G401 (cell line): ENCODE measurements at regions not wholly inside any gene's neighbourhood (a gene's known extent, or its start where the extent isn't known, plus 50 kb on each side); places are given as distances from the start of the nearest gene placed in this dataset.
"Not testable (repeated sequence)": the region's sequence is repeated elsewhere in the genome, so short reads cannot be mapped to it uniquely, and the experiment has no call there.

ENCODE experiments used
- DNase-seq: peaks from one replicate; pipeline ENCODE4 v3.0.0-alpha.2; 2015; ENCODE audit warnings: low spot score
- in situ Hi-C: cut with HindIII; loops from 2 replicates; pipeline ENCODE4 v1.10.0; 2016; ENCODE audit warnings: low sequenced_read_pairs, mixed read lengths

DNA sequence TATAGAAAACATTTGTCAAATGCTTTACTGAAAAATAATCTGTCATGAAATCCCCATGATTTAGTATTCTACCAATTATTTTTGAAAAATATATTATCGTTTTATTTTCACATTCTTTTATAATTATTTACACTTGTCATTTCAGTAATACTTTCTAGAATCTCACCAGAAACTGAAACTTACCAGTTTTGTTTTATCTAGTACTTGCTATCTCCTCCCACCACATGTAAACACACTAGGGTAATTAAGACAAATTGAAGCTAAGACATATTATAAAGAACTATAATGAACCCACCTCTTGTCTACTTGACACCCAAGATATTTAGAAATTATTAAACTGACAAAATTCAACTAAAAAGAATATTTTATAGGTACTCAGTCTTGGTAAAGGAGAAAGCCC lies 51.5 kb upstream of the GRM3 start:
- in situ Hi-C loops, result no loop called here
- no peak for DNase-seq

DNA sequence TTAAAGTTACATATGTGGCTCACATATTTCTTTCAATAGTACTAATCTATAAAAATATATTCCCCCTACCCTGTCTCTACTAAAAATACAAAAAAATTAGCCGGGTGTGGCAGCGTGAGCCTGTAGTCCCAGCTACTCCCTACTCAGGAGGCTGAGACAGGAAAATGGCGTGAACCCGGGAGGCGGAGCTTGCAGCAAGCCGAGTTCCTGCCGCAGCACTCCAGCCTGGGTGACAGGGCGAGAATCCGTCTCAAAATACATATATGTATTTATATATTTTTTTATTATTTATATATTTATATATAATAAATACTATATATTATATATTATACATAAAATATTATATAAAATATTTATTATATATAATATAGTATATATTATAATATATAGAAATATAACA lies 69.7 kb upstream of the GRM3 start:
- in situ Hi-C loops, result no loop called here
- no peak for DNase-seq

DNA sequence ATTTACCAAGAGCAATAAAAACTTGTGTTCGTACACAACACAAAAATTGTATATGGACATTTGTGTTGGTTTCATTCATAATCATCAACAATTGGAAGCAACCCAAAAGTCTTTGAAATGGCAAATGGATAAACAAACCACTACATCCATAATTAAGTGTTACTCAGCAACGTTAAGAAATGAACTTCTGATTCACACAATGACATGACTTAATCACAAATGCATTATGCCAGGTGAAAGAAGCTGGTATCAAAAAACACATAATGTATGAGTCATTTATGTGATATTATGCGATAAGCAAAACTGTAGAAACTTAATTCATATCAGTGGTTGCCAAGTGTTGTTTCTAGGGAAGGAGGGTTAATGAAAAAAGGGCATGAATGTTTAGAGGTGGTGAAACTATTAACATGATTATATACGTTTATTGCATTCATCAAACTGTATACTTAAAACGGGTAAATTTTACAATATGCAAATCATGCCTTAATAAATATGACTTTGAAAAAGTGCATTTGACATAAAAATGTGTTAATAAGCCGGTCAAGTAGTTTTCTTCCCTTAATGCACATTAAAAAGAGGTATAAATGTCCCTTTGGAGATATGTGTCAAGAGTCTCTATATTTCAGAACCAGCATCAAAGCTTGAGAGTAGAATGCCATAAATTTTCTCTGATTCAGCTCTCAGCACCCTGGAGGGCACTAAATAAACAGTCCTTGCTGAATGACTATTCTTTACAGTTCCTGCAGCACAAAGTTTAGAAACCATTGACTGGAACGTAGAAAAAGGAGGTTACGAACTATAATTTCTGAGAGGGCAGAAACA lies 84.8 kb upstream of the GRM3 start:
- in situ Hi-C loops, result no loop called here
- no peak for DNase-seq

DNA sequence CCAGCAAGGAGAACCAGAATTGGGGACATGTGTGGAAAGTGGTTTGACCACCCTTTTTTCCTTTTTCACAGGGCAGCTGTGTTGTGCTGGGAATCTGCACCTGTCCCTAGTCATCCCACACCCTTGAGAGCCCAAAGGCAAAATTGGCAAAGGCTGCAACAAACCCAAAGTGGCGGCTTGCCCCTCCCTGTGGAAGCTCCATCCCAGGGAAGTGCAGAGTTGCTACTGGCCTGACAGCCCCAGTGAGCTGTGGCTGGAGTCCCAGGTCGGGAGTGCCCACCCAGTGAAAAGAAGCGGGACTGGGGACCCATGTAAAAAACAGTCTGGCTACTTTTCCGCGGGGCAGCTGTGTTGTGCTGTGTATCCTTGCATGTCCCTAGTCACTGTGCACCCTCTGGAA lies 109.1 kb upstream of the GRM3 start:
- in situ Hi-C loops, result no loop called here

DNA sequence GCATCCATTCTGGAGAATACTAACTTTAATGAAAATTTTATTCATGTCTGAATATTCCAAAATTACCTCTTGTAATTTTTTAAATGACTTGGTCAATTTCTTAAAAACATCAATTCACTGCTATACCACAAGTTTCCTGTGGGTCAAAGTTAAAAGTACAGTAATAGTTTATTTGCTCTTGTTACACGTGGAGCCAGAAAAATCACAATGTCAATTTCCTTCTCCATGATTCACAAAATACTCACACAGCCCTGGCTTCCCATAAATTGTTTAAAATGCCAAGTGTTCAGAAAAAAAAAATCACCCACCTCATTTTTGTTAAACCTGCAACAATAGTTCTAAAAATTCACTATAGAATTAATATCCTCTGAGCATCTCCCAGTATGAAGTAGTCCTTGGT lies 139.5 kb upstream of the GRM3 start:
- in situ Hi-C loops, result no loop called here

More for the DNA sequence above, 109.1 kb upstream of the GRM3 start:
- DNase-seq, result no peak

DNA sequence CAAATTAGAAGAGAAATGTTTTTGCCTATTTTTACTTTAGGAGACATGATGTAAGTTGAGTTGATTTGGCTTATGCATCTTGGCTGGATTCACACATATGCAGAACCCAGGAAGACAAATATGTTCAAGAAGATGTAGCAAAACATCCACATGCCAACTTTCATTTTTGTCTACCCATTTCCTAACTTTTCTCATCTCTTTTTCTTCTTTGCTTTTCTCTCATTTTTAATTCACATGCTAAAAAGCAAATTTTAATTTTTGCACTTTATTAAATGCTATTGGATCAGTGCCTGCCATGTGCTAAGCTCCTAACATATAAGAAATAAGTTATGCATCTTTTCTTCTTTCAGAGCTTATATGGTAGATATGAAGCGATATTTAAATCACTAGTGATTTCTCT lies 143.7 kb upstream of the GRM3 start:
- in situ Hi-C loops, result no loop called here

More for the DNA sequence above, 139.5 kb upstream of the GRM3 start:
- no peak for DNase-seq

DNA sequence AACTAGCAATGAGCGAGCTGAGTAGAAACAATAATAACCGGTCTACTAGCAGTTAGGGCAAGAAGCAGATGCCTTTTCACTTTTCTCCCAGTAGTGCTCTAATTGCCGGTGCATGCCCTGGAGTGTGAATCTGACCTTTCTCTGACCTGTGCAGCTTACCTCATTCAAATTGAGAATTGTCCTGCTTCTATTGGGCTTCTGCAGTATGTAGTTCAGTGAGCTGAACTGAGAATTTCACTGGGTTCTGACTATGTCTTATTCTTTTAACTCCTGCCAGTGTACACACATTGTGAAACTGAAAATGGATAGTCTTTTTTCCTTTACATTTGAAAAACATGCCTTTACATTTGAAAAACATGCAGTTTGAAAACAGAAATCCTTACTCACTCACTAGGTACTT lies 157.9 kb upstream of the GRM3 start:
- in situ Hi-C loops, result no loop called here
- no peak for DNase-seq

More for the DNA sequence above, 143.7 kb upstream of the GRM3 start:
- no peak for DNase-seq

DNA sequence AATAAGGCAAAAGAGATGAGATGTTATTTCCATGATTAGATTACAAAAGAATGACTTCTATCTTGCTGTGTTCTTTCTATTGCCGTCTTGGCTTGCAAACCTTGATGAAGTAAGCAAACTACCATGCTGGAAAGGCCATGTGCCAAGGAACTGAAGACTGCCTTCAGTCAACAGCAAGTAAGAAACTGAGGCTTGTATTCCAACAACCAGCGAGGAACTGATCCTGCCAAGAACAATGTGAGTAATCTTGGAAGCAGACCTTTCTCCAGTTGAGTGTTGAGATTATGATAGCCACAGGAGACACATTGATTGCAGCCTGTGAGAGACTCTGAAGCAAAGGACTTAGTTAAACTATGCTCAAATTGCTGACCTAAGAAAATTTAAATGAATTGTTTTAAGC lies 164.6 kb upstream of the GRM3 start:
- no peak for DNase-seq
- in situ Hi-C loops, result no loop called here

DNA sequence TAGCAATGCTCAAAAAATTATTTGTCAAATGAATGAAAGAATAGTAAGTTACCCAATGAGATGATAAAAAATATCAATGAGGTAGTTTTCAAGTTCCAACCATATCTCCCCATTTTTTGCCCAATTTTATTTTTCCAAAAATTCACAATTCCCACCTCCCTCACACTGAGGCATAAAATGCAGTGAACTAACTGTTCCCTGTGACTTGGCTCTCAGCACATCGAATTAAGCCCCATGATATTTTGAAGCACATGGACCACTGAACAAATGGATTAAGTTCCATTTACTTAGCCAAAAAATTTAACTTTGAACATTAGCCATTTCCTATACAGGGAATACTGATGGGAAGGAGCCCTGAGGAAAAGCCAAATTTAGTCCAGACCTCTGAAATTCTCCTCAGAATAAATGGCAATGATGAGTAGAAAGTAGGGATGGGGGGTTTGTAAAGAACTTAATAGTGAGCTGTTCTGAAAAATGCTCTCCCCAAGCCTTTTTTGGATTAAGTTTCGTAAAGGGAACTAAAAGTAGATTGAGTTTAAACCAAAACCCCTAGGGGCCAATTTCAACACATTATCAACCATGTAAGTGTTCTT lies 166.3 kb upstream of the GRM3 start:
- DNase-seq, result no peak
- in situ Hi-C loops, result no loop called here

DNA sequence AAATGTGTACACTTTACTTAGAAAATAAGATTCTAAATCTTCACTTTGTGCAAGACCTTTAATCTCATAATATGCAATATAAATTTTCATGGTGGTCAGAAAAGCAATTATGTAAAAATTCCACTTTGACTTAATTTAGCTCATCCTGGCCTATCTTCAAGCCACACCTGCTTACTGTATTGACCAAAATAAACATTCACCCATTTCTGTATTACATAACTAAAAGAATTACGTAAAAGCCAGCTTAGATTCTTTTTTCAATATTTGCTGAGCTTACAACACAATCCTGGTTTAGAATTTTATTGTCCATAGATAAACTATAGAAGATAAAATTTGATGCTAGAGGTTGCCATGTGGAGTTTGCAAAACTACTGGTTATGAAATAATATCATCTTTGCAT lies 172.9 kb upstream of the GRM3 start:
- in situ Hi-C loops, result no loop called here
- DNase-seq, result no peak

DNA sequence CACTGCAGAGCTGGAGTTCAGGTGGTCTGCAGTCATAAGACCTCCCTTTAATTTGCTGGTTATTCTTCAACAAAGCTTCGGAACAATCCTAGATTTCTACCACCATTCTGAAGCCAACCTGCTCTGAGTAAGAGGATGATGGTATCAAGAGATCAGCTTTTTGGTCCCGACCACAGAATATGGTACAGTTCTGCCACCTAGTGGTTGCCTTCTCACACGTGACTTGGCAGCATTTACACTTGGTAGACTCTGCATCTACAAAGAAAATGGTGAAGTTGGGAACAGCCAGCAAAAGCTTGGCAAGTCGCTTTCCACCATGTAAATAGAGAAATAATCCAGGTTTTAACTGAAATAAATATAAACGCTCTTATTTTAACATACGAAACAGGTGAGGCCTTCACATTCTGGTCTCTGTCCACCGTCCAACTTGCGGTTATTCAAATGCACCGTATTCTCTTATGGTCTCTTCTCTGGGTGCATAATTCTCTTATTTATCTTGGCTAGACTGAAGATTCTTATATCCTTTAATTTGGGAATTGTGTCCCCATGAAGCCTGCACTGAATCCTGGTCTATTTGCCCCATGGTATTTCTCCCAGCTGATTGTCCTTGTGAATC lies 173.9 kb upstream of the GRM3 start:
- DNase-seq, result peak; percentile 57

DNA sequence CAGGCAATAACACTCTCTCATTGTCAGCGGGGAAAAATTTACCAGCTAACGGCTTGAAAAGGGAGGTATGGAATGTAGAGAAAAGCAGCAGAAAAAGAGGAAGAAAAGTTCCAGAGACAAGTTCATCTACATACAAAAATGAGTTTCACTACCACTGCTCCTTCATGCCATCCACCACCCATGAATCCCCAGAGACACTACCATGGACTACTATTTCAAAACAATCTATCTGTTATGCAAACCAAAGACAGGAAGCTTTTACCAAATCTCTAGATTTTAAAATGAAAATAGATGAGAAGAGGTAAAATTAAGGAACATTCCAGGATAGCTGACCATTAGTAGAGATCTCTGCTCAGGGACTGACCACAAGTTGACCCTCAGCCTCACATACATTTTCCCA lies 189.0 kb upstream of the GRM3 start:
- in situ Hi-C loops, result no loop called here

More for the DNA sequence above, 173.9 kb upstream of the GRM3 start:
- in situ Hi-C loops, result no loop called here

DNA sequence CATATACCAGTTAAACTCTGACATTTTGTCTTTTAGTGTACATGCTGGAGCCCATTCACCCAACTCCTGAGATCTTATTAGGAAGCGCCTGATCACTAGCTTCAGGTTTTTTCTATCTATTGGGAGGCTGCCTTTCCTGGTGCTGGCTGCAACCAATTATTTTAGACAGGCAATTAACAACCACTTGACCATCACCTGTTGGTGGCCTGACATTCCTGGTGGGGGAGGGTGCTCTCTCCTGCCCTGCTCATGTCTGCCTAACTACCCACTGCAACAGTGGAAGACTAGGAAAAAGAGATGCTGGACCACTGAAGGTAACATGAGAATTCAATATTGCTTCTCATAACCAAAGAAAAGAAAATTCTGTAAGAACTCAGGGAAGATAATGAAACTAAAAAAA lies 190.3 kb upstream of the GRM3 start:
- in situ Hi-C loops, result no loop called here

More for the DNA sequence above, 189.0 kb upstream of the GRM3 start:
- no peak for DNase-seq

DNA sequence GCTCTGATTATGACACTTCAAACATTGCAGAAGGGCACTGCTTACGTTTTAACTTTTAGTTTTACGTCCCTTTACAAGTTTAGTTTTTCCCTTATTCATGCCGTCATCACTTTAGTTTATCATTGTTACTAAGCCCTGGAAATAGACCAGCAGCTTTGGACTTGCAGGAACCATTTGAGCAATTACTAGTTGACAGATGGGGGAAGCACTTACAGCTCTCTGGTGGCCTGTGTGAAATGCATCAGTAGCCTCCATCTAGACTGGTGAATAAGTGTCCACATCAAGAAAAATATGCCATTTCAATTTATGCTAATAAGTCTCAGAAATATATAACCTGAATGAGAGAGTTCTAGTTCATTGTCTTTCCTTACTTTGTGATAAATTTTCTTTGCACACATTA lies 194.9 kb upstream of the GRM3 start:
- in situ Hi-C loops, result no loop called here
- DNase-seq, result no peak

More for the DNA sequence above, 190.3 kb upstream of the GRM3 start:
- no peak for DNase-seq

DNA sequence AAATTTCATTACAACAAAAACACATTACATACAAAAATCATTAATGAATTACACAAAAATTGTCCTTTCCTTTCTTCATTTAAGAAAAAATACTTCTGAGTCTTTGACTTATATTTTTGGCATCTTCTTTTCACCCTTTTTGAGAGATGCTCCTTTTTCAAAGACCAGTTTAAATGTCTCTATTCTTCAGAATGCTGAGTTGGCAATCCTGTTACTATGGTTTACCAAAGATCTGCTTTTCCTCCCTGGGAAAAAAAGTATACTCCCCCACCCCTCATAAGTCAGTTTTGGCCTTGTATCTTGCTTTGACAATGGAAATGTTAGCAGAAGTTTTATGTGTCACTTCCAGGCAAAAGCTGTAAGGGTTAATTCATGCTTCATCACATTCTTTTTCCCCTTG lies 198.4 kb upstream of the GRM3 start:
- DNase-seq, result no peak
- in situ Hi-C loops, result no loop called here

DNA sequence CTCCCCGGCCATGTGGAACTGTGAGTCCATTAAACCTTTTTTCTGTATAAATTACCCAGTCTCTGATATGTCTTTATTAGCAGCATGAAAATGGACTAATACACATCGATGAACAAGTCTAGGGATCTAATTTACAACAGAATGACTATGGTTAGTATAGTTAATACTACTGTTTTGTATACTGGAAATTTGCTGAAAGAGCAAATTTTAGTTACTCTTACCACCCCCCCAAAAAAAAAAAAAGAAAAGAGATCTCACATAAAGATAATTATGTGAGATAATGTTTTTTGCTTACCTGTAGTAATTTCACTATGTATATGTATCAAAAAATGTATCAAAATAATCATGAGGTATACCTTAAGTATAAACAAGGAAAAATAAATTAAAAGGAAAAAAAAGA lies 199.5 kb upstream of the GRM3 start:
- DNase-seq, result no peak
- in situ Hi-C loops, result no loop called here

DNA sequence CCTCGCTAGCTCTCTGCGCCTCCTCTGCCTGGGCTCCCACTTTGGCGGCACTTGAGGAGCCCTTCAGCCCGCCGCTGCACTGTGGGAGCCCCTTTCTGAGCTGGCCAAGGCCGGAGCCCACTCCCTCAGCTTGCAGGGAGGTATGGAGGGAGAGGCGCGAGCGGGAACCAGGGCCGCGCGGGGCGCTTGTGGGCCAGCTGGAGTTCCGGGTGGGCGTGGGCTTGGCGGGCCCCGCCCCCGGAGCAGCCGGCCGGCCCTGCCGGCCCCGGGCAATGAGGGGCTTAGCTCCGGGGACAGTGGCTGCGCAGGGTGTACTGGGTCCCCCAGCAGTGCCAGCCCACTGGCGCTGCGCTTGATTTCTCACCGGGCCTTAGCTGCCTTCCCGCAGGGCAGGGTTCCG lies 203.3 kb upstream of the GRM3 start:
- DNase-seq, in situ Hi-C loops: not testable (repeated sequence)

DNA sequence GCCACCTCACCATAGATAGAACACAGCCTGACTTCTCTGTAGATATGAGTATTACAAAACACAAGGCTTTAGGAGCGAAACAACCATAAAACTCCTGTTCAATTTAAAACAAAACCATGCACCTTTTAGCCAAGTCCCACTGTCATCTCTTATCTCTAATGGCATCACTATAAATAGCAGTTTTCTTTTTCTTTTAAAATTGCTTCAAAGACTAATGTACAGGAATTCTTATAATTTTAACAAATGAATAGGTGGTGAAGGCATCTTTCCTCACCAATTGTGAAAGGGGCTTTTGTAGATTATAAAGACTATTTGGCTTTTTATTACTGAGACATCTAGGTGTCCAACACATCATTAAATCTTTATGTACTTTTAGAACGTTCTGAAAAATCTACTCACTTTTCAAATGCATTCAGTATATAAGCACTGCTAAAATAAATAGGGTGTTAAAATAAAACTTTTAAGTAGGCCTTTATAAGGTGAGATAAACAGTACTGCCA lies 205.7 kb upstream of the GRM3 start:
- in situ Hi-C loops, result no loop called here
- DNase-seq, result no peak

DNA sequence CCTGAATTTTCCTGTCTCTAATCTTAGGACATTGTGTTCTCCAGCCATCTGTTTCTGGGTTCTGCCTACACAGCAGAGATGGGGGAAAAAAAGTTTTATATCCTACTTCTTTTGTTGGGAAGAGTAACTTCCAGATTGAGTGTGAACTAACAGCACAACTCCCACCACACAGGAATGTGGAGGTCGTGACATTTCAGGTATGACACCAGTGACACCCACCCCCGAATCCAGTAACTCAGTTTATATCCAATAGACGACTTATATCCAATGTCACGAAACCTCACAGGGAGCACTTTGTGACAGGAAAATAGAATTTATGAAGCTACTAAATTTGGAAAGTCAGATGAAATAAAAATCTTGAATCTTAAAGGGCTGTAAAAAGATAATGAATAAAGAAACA lies 211.9 kb upstream of the GRM3 start:
- no peak for DNase-seq
- in situ Hi-C loops, result no loop called here

DNA sequence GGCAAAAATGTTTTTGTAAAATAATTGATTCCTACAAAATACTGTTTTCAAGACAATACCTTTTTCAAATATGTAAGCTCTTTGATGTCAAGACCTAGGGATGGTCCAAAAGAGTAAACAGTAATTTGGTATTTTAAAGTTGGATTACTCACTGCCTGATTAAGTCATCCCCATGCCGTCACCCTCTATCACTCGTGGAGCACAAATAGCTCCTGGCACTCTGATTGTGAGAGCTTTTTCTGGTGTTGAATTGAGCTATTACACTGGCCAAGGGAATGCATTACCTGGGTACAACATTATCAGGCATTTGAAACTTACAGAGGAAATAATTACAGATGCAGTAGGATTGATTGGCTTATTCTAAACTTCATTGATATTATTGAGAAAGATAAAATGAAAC lies 231.9 kb upstream of the GRM3 start:
- DNase-seq, result no peak
- in situ Hi-C loops, result no loop called here
